ENCODE measurements at regions not wholly inside any gene's neighbourhood (a gene's known extent, or its start where the extent isn't known, plus 50 kb on each side); places are given as distances from the start of the nearest gene placed in this dataset.
"Not testable (repeated sequence)": the region's sequence is repeated elsewhere in the genome, so short reads cannot be mapped to it uniquely, and the experiment has no call there.

DNA sequence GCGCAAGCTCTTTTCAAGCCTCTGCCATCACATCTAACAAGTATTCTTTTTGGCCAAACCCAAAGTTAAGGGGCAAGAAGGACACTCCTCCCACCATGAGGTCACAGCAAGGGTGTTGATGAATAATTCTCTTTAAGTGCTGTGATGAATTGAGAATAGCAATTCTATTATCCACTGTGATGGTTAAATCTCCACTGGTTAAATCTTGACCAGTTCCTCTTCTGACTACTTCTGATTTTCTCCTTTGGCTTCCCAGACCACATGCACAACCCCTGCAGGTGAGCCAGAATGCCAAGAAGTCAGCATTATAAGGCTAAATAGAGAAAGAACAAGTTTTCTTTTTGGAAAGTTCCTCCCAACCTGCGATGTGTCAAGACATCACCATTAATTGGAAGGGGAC is 90.6 kb upstream of the BCL2L14 start:
- DNase-seq = no peak

DNA sequence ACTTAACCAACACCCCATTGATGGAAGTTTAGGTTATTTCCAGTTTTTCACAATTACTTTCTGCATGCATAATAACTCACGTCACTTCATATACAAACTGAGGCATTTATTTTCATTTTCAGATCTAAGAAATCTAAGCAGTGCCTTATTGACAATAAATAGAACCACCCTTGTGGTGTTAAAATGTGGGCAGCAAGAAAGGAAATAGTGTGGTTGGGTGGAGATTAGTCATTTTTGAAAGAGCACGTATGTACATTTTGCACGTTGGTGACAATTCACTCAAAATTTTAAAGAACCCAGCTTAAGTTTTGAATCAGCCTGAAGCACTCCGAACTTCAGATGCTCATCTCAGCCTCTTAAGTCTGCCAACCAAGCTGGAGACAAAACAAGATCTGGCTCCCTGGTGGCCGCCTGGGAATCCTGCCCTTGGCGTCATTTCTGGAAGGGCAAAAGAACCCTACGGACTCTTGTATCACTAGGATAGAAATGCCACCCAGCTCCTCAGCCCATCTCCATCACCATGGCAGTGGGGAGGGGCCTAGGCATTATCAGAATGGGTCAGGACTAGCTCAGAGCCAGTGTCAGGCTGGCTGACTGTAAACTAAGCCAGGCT is 89.5 kb upstream of the BCL2L14 start:
- no peak for DNase-seq

DNA sequence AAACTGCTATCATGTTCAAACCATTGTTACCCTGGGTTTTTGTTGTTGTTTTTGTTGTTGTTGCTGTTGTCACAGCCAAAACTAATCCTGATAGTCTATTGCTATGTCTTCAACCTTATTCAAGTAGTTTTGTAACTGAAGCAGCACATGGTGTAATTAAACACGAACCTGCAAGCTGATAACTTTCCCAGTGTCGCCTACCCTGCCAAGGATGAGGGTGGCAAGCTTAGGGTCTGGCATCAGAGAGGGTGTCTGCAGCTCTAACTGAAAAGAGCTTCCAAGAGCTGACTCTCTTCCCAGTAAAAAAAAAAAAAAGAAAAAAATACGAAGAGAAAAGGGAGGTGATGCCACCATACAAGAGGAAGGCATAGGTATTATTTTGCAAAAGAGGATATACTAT is 86.3 kb upstream of the BCL2L14 start:
- no peak for DNase-seq

DNA sequence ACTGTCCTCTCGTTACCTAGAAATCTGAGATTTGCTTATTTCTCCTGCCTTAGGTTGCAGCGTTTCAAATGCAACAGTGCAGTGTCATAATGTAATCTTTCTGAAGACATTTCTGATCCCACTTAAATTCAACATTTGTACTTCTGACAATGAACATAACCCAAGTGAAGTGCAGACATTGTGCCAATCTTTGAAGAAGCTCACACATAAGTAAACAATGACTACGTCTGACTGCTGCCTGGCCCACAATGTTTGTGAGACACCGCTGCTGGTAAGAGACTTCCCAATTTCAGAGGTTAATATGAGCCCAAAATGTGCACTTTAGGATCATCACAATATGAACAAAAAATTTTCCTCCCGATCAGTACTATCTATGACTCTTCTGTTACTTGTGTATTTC is 84.6 kb upstream of the BCL2L14 start:
- DNase-seq = no peak

DNA sequence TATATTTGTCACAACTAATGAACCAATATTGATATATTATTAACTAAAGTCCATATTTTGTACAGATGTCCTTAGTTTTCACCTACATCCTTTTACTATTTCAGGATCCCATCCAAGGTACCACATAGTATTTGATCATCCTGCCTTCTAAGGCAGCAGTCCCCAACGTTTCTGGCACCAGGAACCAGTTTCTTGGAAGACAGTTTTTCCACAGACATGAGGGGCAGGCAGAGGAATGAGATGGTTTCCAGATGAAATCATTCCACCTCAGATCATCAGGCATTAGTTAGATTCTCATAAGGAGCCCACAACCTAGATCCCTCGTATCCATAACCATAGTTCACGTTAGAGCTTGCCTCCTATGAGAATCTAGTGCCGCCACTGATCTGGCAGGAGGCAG is 82.8 kb upstream of the BCL2L14 start:
- no peak for DNase-seq

DNA sequence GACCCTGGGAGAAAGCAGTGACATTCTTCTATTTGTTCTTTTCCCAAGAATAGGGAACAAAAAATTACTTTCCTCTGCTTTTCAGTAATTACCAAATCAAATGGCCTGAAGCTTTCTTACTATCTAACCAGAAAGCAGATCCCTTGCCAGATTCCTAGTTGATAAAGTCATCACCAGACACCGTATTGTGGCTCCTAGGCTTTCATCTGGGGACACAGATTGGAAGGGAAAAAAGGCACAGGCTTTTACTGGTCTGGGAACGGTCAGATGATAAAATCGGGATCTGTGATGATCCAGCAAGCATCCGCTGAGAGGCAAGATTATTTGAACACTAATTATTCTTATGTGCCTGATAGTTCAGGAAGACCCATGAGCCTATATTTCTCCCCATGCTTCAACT is 79.1 kb upstream of the BCL2L14 start:
- no peak for DNase-seq

DNA sequence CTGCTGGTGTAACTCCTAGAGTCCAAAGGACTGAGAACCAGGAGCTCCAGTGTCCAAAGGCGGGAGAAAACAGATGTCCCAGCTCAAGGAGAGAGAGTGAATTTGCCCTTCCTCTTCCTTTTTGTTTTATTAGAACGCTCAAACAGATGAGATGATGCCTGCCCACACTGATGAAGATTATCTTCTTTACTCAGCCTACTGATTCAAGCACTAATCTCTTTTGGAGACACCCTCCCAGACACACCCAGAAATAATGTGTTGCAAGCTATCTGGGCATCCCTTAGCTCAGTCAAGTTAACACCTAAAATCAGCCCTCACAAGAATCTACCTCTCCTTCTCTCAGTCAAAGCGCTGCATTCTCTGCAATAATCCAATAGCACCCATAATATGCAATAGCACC is 78.2 kb upstream of the BCL2L14 start:
- DNase-seq = no peak

DNA sequence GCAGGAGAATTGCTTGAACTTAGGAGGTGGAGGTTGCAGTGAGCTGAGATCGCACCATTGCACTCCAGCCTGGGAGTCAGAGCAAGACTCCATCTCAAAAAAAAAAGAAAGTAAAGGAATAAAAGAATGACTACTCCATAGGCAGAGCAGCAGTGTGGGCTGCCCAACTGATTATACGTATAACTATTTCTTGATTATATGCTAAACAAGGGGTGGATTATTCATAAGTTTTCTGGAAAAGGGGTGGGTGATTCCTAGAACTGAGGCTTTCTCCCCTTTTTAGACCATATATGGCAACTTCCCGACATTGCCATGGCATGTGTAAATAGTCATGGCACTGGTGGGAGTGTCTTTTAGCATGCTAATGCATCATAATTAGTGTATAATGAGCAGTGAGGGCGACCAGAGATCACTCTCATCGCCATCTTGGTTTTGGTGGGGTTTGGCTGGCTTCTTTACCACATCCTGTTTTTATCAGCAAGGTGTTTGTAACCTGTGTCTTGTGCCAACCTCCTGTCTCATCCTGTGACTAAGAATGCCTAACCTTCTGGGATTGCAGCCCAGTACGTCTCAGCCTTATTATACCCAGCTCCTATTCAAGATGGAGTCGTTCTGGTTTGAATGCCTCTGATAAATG is 72.3 kb upstream of the BCL2L14 start:
- not testable (repeated sequence) for DNase-seq

DNA sequence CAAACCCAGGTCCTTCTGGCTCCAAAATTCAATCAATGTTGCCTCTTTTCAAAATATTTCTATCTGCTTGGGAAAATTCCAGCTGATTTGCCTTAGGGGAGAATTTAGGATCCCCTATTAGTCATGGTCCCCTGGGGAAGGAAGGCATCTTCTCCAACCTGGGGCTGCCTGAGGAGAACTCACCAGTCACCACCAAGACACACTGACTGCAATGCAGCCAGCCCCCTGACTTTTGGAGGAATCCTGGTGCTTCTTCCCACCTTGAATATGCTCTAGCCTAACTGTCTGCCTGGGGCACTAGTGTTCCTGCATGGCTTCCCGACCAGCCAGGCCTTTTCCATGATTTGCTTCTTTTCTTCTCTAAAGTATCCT is 71.8 kb upstream of the BCL2L14 start:
- no peak for DNase-seq

DNA sequence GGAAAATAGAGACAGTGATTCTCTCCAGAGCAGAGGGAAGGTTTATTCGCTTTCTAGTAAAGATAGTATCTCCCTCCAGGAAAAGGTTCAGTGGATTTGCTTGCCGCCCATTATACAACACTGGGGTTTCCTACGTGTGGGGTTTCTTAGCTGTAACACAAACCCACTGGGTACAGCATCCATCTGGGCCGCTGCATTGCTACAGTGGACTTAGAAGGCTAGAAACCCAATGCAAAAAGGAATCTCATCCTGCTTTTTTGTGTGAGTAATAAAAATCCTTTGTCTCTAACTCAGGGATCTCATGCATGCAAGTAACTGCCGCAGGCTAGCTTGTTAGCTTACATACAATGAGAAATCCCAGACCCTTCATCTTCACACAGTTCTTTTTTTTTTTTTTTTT is 67.1 kb upstream of the BCL2L14 start:
- no peak for DNase-seq

DNA sequence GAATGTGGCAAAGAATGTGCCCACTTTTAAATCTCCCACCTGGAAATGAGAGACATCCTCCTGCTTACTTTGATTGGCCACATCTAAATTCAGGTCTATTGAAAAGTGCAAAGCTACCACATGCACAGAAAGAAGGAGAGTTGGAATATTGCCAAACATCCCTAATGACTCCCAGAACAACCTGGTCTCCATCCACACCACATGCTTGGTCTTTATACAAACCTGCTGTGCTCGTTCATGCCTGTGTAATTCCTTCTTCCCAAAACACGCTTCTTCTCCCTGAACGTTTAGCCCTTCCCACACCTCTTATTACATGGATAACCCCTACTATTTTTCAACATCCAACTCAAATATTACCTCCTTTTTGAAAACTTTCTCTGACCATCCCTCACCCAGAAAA is 66.2 kb upstream of the BCL2L14 start:
- DNase-seq = no peak

DNA sequence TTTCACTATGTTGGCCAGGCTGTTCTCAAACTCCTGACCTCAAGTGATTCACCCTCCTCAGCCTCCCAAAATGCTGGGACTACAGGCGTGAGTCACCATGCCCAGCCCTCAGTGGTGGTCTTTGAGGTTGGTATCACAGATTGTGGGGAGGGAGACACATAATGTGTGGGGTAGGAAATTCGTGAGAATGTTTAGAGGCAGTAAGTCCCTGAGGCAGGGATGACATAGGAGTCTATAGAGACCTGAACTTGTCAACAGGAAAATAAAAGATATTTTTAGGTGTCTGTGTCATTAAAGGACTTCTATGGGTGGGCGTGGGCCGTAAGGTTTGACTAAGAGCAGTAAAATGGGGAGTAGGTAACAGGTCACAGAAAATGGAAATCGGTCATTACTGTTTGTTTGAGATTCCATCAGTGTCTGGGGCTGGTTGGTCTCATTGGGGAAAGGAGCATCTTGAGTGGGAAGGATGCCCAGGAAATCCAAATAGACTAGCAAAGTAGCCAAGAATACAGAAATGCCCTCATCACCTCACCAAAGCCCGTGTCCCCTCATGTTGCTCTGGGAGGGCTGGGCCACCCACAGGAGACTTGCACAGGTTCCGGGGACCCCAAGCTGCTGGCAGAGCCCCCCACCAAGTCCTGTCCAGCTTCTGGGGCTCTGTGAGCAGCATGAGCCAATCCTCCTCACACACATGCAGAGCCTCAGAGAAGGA is 63.6 kb upstream of the BCL2L14 start:
- no peak for DNase-seq

DNA sequence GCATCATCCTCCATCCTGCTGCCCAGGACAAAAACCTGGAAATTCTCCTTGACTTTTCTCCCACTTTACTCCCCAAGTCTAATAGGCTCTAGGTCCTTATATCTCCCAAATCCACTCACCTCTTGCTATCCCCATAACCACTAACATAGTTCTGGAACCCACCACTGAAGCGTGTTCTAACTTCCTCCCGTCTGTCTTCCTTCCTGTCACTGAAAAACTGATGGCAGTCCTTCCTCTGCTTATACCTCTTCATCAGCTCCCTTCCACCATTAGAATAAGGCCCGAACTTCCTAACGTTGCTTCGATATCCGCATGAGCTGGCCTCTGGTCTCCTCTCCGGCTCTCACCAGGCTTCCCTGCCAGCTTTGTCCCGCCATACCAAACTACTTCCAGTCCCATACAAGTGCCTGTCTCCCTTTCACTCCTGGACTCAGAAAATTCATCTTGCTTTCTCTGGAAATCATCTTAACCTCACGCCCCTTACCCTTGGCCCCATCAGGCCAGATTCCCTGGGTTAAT is 63.0 kb upstream of the BCL2L14 start:
- DNase-seq = no peak

DNA sequence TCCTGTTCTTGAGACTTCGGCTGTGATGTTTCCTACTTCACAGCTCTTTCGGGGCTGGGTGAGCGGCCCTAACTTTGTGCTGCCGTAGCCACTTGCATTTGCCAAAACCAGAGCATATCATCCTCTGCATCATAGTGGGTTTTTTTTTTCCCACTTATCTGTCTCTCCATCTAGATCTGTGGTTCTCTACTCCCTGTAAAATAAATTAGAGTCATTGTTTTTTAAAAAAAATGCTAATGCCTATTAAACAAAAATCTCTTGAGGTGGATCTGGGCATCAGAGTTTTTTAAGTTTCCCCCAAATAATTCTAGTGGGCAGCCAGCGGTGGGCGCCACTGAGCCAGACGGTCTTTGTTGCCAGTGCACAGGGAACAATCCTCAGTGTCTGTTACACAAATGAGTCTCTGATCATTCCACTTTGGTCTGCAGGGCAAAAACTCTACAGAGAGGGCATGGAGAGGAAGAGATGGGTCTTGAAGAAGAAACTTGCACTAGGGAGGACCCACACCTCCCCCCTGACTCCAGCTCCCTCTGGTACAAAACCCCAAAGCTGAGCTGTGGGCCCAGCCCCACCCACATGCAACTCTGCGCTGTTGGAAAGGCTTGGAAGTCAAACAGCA is 62.4 kb upstream of the BCL2L14 start:
- DNase-seq = no peak

DNA sequence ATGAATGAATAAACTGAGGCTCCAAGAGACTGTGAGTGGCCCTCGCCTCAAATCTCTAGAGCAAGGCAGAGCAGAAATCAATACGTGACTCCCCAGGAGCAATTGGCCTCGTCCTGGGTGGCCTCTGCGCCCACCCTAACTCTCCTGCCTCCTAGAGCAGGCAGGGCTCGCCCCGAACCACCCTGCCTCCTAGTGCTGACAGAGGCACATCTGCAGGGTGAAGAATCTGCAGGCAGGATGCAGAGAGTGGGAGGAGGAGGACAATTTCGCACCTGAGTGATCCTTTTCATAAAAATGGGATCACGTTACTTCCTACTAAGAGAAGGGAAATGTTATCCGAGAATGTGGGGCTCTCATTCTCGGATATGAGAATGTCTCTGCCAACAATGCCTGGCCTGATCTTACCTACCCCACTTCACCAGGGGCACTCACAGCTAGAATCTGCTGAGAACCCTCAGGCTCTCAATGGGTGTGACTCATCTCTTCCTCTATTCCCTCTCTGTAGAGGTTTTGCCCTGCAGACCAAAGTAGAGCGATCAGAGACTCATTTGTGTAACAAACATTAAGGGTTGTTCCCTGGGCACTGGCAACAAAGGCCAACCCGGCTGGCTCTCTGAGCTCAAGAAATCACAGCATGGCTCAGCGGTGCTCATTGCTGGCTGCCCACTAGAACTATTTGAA is 61.7 kb upstream of the BCL2L14 start:
- peak; percentile 79 for DNase-seq

DNA sequence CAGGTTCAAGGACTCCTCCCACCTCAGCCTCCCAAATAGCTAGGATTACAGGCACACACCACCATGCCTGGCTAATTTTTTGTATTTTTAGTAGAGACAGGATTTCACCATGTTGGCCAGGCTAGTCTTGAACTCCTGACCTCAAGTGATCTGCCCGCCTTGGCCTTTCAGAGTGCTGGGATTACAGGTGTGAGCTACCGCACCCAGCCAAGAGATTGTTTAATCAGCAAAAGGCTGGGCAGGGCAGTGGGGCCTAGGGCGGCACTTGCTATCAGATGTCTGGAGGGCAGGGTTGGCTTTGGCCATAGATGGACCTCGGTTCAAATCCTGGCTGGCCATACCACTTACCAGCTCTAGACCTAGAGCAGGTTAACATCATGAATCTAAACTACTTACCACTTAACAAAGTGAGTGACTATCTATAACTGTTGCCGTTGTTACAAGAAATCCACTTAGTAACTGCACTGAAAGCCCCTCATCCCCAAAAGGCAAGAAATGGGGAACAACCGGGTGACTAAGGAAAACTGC is 60.9 kb upstream of the BCL2L14 start:
- DNase-seq = not testable (repeated sequence)

DNA sequence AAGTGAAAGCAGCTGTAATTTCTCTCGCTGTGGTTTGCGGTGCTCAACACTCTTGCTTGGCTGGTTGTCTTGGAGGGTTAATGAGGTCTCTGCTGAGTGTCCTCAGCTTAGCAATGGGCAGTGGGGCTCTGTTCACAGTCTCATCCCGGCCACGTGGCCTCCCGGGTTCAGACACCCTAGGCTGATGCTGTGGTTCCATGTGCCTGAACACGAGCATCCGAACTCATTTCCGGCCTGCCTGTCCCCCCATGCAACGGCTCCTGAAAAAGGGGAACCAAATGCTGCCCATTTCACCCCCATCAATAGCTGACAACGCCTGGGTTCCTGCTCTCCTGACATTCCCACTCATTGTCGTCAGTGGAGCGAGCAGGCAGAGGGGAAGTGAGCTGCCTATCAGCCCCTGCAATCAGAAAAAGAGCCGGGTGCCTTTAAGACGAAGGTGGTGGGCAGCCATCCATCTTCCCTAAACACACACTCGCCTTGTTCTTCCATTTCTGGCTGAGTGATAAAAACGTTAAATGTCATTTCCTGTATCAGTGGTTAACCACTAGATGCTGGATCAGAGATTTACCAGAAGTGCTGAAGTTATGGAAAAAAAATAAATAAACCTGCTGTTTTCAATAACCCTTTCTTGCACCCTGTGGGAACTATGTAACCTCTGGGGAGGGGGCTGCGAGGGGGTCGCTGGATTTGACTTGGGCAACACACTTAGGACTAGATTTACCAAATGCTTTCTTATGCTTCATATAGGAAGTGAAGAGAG is 60.3 kb upstream of the BCL2L14 start:
- DNase-seq = no peak

DNA sequence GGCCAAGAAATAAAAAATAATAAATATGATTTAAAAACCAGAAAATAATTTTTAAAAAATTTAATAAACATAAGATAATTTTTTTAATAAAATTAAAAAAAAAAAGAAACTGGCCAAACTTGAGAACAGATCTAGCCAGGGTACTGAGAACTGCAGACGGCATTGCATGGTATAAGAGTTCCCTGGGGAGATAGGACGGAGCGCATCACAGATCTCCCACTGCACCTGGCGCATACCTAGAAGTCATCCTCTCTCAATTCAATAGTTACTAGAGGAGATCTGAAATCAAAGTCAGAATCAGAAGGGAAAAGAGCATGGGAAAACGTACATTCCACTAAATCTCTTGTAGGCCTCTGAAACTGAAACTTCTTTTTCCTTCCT is 58.9 kb upstream of the BCL2L14 start:
- DNase-seq = no peak

DNA sequence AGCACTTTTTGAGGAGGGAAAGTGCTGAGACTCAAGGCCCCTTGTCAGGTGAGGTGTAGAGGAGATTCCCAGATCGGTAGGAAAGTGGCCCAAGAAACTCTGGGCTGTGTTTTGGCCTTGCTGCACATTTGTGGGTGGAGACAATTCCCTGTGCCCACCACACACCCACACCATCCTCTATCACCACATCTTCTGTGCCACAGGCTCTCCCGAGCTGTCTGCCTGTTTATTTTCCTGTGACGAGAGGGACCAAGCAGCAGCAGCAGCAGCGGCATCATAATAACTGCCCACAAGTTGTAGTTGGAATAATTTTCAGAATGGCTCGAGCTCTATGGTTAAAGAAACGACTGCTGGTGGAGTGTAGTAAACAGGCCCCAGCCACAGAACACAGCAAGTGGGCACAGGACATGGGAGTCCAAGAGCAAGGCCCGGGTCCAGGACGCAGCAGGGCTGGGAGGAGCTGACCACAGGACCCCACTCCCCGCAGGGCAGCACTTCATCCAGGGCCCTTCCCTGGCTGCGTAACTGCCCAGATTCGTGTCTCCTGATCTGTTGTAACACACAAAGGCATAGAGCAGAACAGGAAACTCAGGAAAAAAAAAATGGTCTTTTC is 55.6 kb upstream of the BCL2L14 start:
- no peak for DNase-seq

DNA sequence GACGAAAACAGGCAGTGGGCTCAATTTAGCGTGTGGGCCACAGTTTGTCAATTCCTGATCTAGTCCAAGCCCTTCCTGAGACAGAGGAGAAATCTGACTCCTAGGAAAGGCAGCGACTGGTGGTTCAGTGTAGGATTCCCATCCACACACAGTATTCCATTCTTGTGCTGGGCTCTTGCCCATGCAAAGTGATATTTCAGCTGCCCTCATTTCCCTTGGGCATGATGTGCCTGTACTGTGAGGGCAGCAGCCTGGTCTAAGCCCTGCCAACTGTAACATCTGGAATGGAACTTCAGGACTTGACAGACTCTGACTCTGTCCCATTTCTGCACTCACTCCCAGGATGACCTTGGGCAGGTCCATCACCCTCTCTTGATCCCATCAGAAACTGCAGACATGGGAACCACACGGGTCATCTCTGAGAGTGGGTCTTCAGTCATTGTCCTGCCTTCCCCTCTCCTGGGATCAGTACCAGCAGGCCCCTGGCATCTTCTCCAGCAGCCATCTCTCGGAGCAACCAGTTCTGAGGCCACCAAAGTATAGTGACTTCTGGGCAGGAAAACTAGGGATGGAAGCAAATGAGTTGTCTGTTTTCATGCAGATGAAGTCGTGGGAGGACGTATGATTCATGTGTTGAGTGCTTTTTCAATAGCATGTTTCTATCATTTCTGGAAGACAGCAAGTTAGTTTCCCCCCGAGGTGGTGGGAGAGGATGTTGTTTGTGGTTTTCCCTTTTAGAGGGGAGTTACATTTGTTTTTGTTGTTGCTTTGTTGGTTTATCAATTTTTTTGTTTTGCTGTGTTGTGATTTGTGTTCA is 54.2 kb upstream of the BCL2L14 start:
- no peak for DNase-seq

DNA sequence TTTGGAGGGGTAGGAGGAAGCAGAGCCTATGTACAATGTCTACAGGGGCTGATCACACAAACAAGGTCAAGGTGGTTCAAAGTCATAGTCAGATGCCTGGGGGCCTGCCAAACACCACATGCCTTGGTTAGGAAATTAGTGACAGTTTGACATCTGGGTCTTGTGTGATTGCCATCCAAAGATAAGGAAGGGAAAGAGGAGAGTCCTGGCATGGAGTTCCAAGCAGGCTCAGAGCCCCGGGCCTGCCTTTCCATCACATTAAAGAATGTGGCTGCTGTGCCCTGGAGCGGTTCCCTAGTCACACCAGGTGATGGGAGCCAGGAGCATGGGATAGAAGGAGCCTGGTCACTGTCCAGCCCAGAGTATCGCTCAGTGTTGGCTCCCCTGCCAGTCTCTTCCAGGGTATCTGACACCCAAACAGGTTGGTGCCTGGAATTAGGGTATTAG is 53.6 kb upstream of the BCL2L14 start:
- DNase-seq = no peak

Measured in NCI-H1092 (cell line).